Ectodermal cell (in vitro differentiated cells): ENCODE measurements at regions not wholly inside any gene's neighbourhood (a gene's known extent, or its start where the extent isn't known, plus 50 kb on each side); places are given as distances from the start of the nearest gene placed in this dataset.
"Not testable (repeated sequence)": the region's sequence is repeated elsewhere in the genome, so short reads cannot be mapped to it uniquely, and the experiment has no call there.

ENCODE experiments used
- H3K27ac ChIP-seq: 2 replicates; pipeline ENCODE4 v1.7.0; 2013; ENCODE audit warnings: mild to moderate bottlenecking, low read depth, low read length; ENCODE audit not compliant: insufficient read depth, poor library complexity, severe bottlenecking
- H3K27me3 ChIP-seq: 2 replicates; pipeline ENCODE4 v1.7.0; 2013; ENCODE audit warnings: mild to moderate bottlenecking, low read length; ENCODE audit not compliant: insufficient read depth, control insufficient read depth, poor library complexity, severe bottlenecking
- H3K36me3 ChIP-seq: one replicate; pipeline ENCODE4 v1.7.0; 2013; ENCODE audit warnings: low read length; ENCODE audit not compliant: control insufficient read depth, insufficient read depth
- H3K4me1 ChIP-seq: one replicate; pipeline ENCODE4 v1.7.0; 2013; ENCODE audit warnings: low read length; ENCODE audit not compliant: control insufficient read depth, insufficient read depth
- H3K4me3 ChIP-seq: 2 replicates; pipeline ENCODE4 v1.7.0; 2013; ENCODE audit warnings: low read depth, low read length, control low read depth; ENCODE audit not compliant: insufficient read depth
- H3K9me3 ChIP-seq: 2 replicates; pipeline ENCODE4 v1.7.0; 2013; ENCODE audit warnings: mild to moderate bottlenecking, low read length, moderate library complexity; ENCODE audit not compliant: control insufficient read depth
- WGBS, 2 experiments: methylation state at CpG; one replicate each; pipeline ENCODE4 v1.1.7; 2013; ENCODE audit warnings: missing lambda C conversion rate in 2 of 2; 5-methylcytosine and 5-hydroxymethylcytosine counted together

GRCh38 chr5:62084391-62084790 lies 221.6 kb upstream of the KIF2A start:
- no peaks in the 10 kb centered on the region for H3K36me3 ChIP-seq
- H3K4me3 ChIP-seq, result no peak overlapping the region
- H3K4me1 ChIP-seq, result no peaks in the 10 kb centered on the region
- H3K27ac ChIP-seq, result no peak overlapping the region
- no peaks in the 10 kb centered on the region for H3K9me3 ChIP-seq
- WGBS, 2 experiments, result 93 to 94% methylated on average over 8 of the region's 8 CpGs
- H3K27me3 ChIP-seq, result no peaks in the 10 kb centered on the region

- H3K4me3 ChIP-seq, result no peak overlapping the region
- H3K27me3 ChIP-seq, result no peaks in the 10 kb centered on the region
- H3K36me3 ChIP-seq, result no peaks in the 10 kb centered on the region
- no peaks in the 10 kb centered on the region for H3K9me3 ChIP-seq
- H3K27ac ChIP-seq, result no peak overlapping the region
- peaks cover 6% of the 10 kb centered on the region for H3K4me1 ChIP-seq
Observed at GRCh38 chr5:62090953-62091352, 215.1 kb upstream of the KIF2A start.

DNA sequence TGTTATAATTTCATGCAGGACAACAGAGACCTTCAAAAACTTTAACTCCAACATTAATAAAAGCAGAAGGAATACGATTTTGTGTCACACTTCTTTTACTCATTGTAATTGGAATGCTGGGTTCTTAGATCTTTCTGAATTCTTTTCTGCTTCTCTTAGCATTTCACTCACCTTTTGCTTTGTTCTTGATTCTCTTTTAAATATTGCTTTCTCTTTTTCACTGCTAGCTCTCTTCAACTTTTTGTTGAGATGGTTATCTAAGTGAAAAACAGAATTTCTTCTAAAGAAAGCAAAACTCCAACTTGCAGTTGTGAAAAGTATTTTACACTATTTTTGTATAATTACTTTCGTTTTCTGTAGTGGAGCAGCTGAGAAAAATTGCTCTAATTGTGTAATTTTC lies 212.6 kb upstream of the KIF2A start:
- WGBS, 2 experiments, result 77 to 90% methylated on average over 1 to 2 of the region's 2 CpGs
- Histone ChIP-seq H3K27ac (no peak overlapping the region), H3K36me3 (no peaks in the 10 kb centered on the region), H3K27me3 (no peaks in the 10 kb centered on the region), H3K9me3 (no peaks in the 10 kb centered on the region), H3K4me3 (no peak overlapping the region), H3K4me1 (peaks cover 6% of the 10 kb centered on the region)

DNA sequence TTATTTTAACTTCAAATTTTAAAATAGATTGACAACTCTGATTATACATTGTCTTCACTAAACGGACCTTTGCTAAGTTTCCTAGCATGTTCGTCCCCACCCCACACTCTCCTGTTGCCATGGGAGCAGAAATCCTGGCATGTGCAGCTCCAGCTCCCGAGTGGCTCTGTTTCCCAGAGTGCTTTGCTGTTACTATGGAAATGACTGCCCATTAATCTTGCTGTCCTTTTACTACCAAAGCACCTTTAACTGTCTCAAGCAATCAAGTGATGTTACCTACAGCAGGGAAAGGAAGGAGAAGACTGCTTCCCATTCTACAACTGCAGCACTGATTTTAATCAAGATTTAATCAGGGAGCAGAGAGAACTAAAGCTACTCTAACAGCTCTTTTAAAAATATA lies 212.0 kb upstream of the KIF2A start:
- Histone ChIP-seq H3K4me3 (no peak overlapping the region), H3K27me3 (no peaks in the 10 kb centered on the region), H3K27ac (no peak overlapping the region), H3K9me3 (no peaks in the 10 kb centered on the region), H3K36me3 (no peaks in the 10 kb centered on the region), H3K4me1 (peaks cover 6% of the 10 kb centered on the region)
- 21 to 37% methylated on average over 3 of the region's 3 CpGs for WGBS, 2 experiments

DNA sequence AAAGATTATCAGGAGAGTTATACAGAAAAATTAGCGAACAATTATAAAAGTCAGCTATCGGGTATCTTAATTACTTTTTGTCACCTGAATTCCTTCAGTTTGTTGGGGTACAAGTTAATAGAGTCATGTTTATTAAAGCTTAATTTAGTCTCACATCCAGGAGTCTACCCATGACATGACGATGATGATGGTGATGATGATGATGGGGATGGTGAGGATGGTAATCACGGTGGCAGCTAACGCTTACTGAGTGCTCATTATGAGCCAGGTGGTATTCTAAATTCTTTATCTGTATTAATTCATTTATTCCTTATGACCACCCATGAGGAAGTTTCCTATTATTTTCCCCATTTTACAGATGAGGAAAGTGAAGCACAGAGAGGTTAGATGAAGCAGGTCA lies 208.6 kb upstream of the KIF2A start:
- Histone ChIP-seq H3K9me3 (no peaks in the 10 kb centered on the region), H3K27ac (no peak overlapping the region)
- 97 to 99% methylated on average over 3 to 5 of the region's 5 CpGs for WGBS, 2 experiments

DNA sequence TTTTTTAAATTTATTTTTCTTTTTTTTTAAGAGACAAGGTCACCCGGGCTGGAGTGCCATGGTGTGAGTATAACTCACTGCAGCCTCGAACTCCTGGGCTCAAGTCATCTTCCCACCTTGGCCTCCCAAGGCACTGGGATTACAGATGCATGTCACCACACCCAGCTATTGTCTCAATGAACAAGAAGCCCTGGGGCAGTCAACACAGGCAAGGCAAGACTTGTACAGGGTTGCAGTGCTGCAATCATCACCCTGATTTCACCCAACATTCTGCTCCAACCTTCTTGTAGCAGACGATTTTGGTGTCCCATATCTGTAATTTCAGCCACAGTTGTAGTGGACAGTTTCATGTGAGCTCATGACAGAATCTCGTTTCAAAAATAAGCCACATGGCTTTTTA lies 205.8 kb upstream of the KIF2A start:
- Histone ChIP-seq H3K36me3 (no peaks in the 10 kb centered on the region), H3K27me3 (no peaks in the 10 kb centered on the region), H3K27ac (no peak overlapping the region), H3K9me3 (no peaks in the 10 kb centered on the region), H3K4me3 (no peak overlapping the region), H3K4me1 (no peaks in the 10 kb centered on the region)
- 90 to 91% methylated on average over 4 of the region's 4 CpGs for whole genome bisulfite sequencing, 2 experiments

More for the DNA sequence above, 208.6 kb upstream of the KIF2A start:
- H3K4me1 ChIP-seq, result peaks cover 6% of the 10 kb centered on the region
- no peaks in the 10 kb centered on the region for H3K36me3 ChIP-seq
- no peaks in the 10 kb centered on the region for H3K27me3 ChIP-seq
- no peak overlapping the region for H3K4me3 ChIP-seq

DNA sequence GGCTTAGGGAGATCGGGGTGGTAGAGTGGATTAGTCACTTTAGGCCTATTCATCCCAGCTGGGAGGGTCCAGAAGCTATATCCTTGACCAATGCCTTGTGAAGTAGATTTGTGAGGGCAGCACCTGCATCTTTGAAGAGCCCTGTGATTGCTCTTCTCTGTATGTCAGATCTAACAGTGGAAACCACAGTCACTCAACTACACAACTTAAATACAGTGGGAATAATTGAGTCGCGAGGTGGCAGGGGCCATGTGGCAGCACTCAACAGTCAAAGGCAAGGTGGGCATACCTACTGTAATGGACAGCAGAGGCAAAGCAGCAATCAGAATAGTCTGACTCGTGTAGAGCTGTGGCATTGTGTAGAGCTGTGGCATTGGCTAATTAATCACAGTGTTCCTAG lies 202.1 kb upstream of the KIF2A start:
- H3K9me3 ChIP-seq, H3K4me1 ChIP-seq, H3K4me3 ChIP-seq, H3K27me3 ChIP-seq, H3K36me3 ChIP-seq, H3K27ac ChIP-seq: not testable (repeated sequence)
- WGBS, 2 experiments, result 94 to 96% methylated on average over 4 of the region's 4 CpGs

- H3K4me3 ChIP-seq, result no peak overlapping the region
- no peaks in the 10 kb centered on the region for H3K4me1 ChIP-seq
- H3K27ac ChIP-seq, result no peak overlapping the region
- no peaks in the 10 kb centered on the region for H3K27me3 ChIP-seq
- H3K9me3 ChIP-seq, result no peaks in the 10 kb centered on the region
- H3K36me3 ChIP-seq, result no peaks in the 10 kb centered on the region
Observed at GRCh38 chr5:62111428-62111827, 194.6 kb upstream of the KIF2A start.

GRCh38 chr5:62112689-62113228 lies 193.2 kb upstream of the KIF2A start:
- Histone ChIP-seq H3K27me3 (no peaks in the 10 kb centered on the region), H3K4me3 (no peak overlapping the region), H3K36me3 (no peaks in the 10 kb centered on the region), H3K27ac (no peak overlapping the region), H3K9me3 (no peaks in the 10 kb centered on the region), H3K4me1 (no peaks in the 10 kb centered on the region)
- 85 to 90% methylated on average over 2 of the region's 2 CpGs for WGBS, 2 experiments

DNA sequence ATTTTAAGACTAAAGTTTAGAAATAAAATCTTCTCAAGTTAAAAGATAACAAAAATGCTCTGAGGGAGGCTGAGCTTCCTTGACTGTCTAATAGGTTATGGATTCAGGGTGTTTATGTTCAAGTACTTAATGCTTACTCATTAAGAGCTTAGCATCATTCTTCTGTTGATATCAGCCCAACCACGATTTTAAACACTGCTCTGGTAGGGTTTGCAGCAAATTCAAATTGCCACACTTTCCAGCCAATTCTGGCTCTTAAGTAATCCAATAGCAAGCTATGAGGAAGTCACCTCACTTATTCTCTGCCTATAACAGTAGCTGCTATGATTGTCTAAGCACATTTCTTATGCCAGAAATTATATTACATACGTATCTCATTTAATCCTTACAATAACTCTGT lies 191.0 kb upstream of the KIF2A start:
- H3K27me3 ChIP-seq, result no peaks in the 10 kb centered on the region
- no peak overlapping the region for H3K27ac ChIP-seq
- H3K4me1 ChIP-seq, result no peaks in the 10 kb centered on the region
- H3K4me3 ChIP-seq, result no peak overlapping the region
- H3K36me3 ChIP-seq, result no peaks in the 10 kb centered on the region
- no peaks in the 10 kb centered on the region for H3K9me3 ChIP-seq
- 83 to 93% methylated on average over 2 of the region's 2 CpGs for WGBS, 2 experiments

GRCh38 chr5:62124266-62124665 lies 181.7 kb upstream of the KIF2A start:
- Histone ChIP-seq H3K4me1 (peaks cover 4% of the 10 kb centered on the region), H3K27me3 (no peaks in the 10 kb centered on the region), H3K27ac (no peak overlapping the region), H3K4me3 (no peak overlapping the region), H3K9me3 (no peaks in the 10 kb centered on the region), H3K36me3 (no peaks in the 10 kb centered on the region)
- 52 to 60% methylated on average over 6 of the region's 6 CpGs for WGBS, 2 experiments
